ENCODE measurements at regions not wholly inside any gene's neighbourhood (a gene's known extent, or its start where the extent isn't known, plus 50 kb on each side); places are given as distances from the start of the nearest gene placed in this dataset.

DNA sequence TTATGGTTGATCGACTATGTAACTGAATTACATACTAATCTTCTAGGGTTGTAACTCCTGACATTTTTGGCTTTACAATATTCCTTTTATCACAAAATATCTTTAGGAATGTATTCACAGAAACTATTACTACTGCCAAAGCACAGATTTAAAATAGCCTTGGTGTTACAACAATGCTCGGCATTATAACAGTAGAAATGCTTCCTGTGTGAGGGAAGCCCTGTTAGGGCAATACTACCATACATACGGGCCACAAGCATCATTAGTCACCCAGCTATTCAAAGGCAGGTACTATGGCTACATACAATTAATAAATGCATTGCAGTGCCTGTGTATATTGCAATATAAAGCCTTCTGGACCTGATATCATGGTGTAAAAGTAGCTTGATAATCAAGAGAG is 517.8 kb downstream of the C12orf50 start:
- TF ChIP-seq, protein P1, sequence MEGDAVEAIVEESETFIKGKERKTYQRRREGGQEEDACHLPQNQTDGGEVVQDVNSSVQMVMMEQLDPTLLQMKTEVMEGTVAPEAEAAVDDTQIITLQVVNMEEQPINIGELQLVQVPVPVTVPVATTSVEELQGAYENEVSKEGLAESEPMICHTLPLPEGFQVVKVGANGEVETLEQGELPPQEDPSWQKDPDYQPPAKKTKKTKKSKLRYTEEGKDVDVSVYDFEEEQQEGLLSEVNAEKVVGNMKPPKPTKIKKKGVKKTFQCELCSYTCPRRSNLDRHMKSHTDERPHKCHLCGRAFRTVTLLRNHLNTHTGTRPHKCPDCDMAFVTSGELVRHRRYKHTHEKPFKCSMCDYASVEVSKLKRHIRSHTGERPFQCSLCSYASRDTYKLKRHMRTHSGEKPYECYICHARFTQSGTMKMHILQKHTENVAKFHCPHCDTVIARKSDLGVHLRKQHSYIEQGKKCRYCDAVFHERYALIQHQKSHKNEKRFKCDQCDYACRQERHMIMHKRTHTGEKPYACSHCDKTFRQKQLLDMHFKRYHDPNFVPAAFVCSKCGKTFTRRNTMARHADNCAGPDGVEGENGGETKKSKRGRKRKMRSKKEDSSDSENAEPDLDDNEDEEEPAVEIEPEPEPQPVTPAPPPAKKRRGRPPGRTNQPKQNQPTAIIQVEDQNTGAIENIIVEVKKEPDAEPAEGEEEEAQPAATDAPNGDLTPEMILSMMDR (optimal IDR thresholded peaks at IDR 0.05 in 1 of 3, IDR thresholded peaks at IDR 0.05 in 1 of 3, conservative IDR thresholded peaks at IDR 0.05 in 1 of 3; ENCODE audit: extremely low read depth in 1 of 3, insufficient read depth in 2 of 3, low read length in 3 of 3): no peak
- TF ChIP-seq EZH2 (IDR thresholded peaks at IDR 0.05; ENCODE audit: low read length): no peak

Measured in keratinocyte (primary cell).